Adrenal gland (tissue), 5 donors: ENCODE measurements at regions not wholly inside any gene's neighbourhood (a gene's known extent, or its start where the extent isn't known, plus 50 kb on each side); places are given as distances from the start of the nearest gene placed in this dataset.

ENCODE experiments used
- CTCF ChIP-seq, 6 experiments: fragments of 450-650 bp in 4 of 6; fragments of 200-600 bp in 2 of 6; sonication (generic) in 1 of 6; IDR thresholded peaks; 1 replicate in 5 of 6; 2 replicates in 1 of 6; pipeline versions ENCODE4 v1.5.1 to v1.8.0; 2016 to 2021; ENCODE audit warnings: antibody characterized with exemption in 6 of 6, mild to moderate bottlenecking in 2 of 6, moderate library complexity in 1 of 6
- POLR2A ChIP-seq, 2 donors: fragments of 450-650 bp; IDR thresholded peaks; one replicate each; pipeline ENCODE4 v1.6.1; 2017; ENCODE audit warnings: antibody characterized with exemption in 2 of 2, mild to moderate bottlenecking in 2 of 2, moderate library complexity in 1 of 2
- donor health status: DM: no; HTN: no; CAD: no.

GRCh38 chr16:65559846-65560245 lies 438.0 kb upstream of the CDH11 start:
- TF ChIP-seq CTCF (IDR thresholded peaks at IDR 0.05) (no peak), POLR2A (IDR thresholded peaks at IDR 0.05) (no peak)
